HEK293T (cell line): ENCODE measurements at regions not wholly inside any gene's neighbourhood (a gene's known extent, or its start where the extent isn't known, plus 50 kb on each side); places are given as distances from the start of the nearest gene placed in this dataset.

ENCODE experiments used
- BHLHE40 ChIP-seq: fragments of 450-650 bp; IDR thresholded peaks from 2 replicates; pipeline ENCODE4 v1.6.1; 2016; ENCODE audit warnings: mild to moderate bottlenecking, moderate library complexity, borderline replicate concordance
- CTBP1 ChIP-seq: fragments of 450-650 bp; IDR thresholded peaks from 2 replicates; pipeline ENCODE4 v1.6.1; 2016; ENCODE audit warnings: borderline replicate concordance
- FOXA1 ChIP-seq: fragments of 450-650 bp; IDR thresholded peaks from 2 replicates; pipeline ENCODE4 v1.6.1; 2016; ENCODE audit warnings: mild to moderate bottlenecking
- FOXK2 ChIP-seq: fragments of 450-650 bp; IDR thresholded peaks from 2 replicates; pipeline ENCODE4 v1.6.1; 2016; ENCODE audit warnings: mild to moderate bottlenecking
- FOXM1 ChIP-seq: fragments of 450-650 bp; IDR thresholded peaks from 2 replicates; pipeline ENCODE4 v1.6.1; 2017; ENCODE audit warnings: mild to moderate bottlenecking, borderline replicate concordance
- NFRKB ChIP-seq: fragments of 450-650 bp; IDR thresholded peaks from 2 replicates; pipeline ENCODE4 v1.6.1; 2016; ENCODE audit warnings: mild to moderate bottlenecking, moderate library complexity
- SP1 ChIP-seq: fragments of 450-650 bp; IDR thresholded peaks from 2 replicates; pipeline ENCODE4 v1.6.1; 2017
- SUZ12 ChIP-seq: fragments of 450-650 bp; IDR thresholded peaks from 2 replicates; pipeline ENCODE4 v1.6.1; 2016; ENCODE audit warnings: mild to moderate bottlenecking
- TARDBP ChIP-seq: fragments of 450-650 bp; IDR thresholded peaks from 2 replicates; pipeline ENCODE4 v1.6.1; 2016
- ZNF384 ChIP-seq: fragments of 450-650 bp; IDR thresholded peaks from 2 replicates; pipeline ENCODE4 v1.6.1; 2016
- TF ChIP-seq, protein P1 (sequence below): fragments of 450-650 bp; IDR thresholded peaks from 2 replicates; pipeline ENCODE4 v1.6.1; 2016

DNA sequence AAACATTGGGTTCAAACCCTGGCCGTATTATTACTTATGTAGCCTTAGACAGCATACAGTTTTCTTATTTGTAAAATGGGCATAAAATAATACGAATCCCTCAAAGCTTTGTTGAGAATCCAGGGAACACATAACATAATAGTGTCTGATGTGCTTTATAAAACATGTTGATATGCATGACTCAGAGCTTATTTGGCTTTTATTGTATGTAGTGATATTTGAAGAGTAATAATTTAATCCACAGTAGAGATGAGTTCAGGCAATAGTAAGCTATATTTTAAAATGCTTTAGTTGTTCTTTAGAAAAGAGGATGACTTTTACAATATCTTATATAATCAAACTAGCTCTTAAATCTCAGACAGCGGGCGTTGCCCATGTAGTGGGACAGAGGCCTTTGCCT, 176.4 kb downstream of the SIM1 start:
- TF ChIP-seq NFRKB (no peak), FOXK2 (no peak), FOXM1 (no peak), TARDBP (no peak), SP1 (no peak), CTBP1 (no peak), FOXA1 (no peak), SUZ12 (no peak), ZNF384 (no peak), BHLHE40 (no peak)
- TF ChIP-seq, protein P1, sequence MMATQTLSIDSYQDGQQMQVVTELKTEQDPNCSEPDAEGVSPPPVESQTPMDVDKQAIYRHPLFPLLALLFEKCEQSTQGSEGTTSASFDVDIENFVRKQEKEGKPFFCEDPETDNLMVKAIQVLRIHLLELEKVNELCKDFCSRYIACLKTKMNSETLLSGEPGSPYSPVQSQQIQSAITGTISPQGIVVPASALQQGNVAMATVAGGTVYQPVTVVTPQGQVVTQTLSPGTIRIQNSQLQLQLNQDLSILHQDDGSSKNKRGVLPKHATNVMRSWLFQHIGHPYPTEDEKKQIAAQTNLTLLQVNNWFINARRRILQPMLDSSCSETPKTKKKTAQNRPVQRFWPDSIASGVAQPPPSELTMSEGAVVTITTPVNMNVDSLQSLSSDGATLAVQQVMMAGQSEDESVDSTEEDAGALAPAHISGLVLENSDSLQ = no peak
